Hematopoietic multipotent progenitor cell treated with erythropoietin and hydrocortisone succinate and interleukin-3 and kit ligand, for 6 days (in vitro differentiated cells): ENCODE measurements at regions not wholly inside any gene's neighbourhood (a gene's known extent, or its start where the extent isn't known, plus 50 kb on each side); places are given as distances from the start of the nearest gene placed in this dataset.
"Not testable (repeated sequence)": the region's sequence is repeated elsewhere in the genome, so short reads cannot be mapped to it uniquely, and the experiment has no call there.

Experiments
- DNase-seq: peaks from one replicate; pipeline ENCODE4 v3.0.0-alpha.2; 2015

GRCh38 chr10:18735711-18736110 lies 76.5 kb downstream of the ARL5B start:
- DNase-seq, result peak; percentile 86

- DNase-seq, result no peak
Observed at GRCh38 chr10:18737236-18737635, 78.0 kb downstream of the ARL5B start.

- no peak for DNase-seq
Observed at GRCh38 chr10:18737841-18738240, 78.6 kb downstream of the ARL5B start.

- no peak for DNase-seq
Observed at GRCh38 chr10:18738835-18739234, 79.6 kb downstream of the ARL5B start.

GRCh38 chr10:18743926-18744325 lies 84.7 kb downstream of the ARL5B start:
- no peak for DNase-seq

- DNase-seq, result no peak
Observed at GRCh38 chr10:18753312-18753895, 94.2 kb downstream of the ARL5B start.

GRCh38 chr10:18759575-18759974 lies 100.3 kb downstream of the ARL5B start:
- no peak for DNase-seq

- DNase-seq, result no peak
Observed at GRCh38 chr10:18760836-18761235, 101.6 kb downstream of the ARL5B start.

- no peak for DNase-seq
Observed at GRCh38 chr10:18767981-18768380, 108.8 kb downstream of the ARL5B start.

- DNase-seq, result no peak
Observed at GRCh38 chr10:18773180-18773579, 113.9 kb downstream of the ARL5B start.

- DNase-seq, result no peak
Observed at GRCh38 chr10:18777258-18777657, 118.0 kb downstream of the ARL5B start.

- no peak for DNase-seq
Observed at GRCh38 chr10:18786478-18786877, 127.2 kb downstream of the ARL5B start.

- DNase-seq, result peak; percentile 3
Observed at GRCh38 chr10:18793951-18794350, 134.7 kb downstream of the ARL5B start.

GRCh38 chr10:18795549-18795948 lies 136.3 kb downstream of the ARL5B start:
- no peak for DNase-seq

- DNase-seq, result no peak
Observed at GRCh38 chr10:18797286-18797685, 138.1 kb downstream of the ARL5B start.

- peak; percentile 44 for DNase-seq
Observed at GRCh38 chr10:18822156-18822555, 162.9 kb downstream of the ARL5B start.

- DNase-seq, result no peak
Observed at GRCh38 chr10:18829259-18829658, 170.0 kb downstream of the ARL5B start.

- no peak for DNase-seq
Observed at GRCh38 chr10:18830277-18830676, 171.0 kb downstream of the ARL5B start.

- not testable (repeated sequence) for DNase-seq
Observed at GRCh38 chr10:18856623-18857022, 192.0 kb upstream of the MALRD1 start.

- DNase-seq, result no peak
Observed at GRCh38 chr10:18859659-18860058, 188.9 kb upstream of the MALRD1 start.

GRCh38 chr10:18860186-18860585 lies 188.4 kb upstream of the MALRD1 start:
- DNase-seq, result no peak

- DNase-seq, result no peak
Observed at GRCh38 chr10:18860631-18861240, 187.9 kb upstream of the MALRD1 start.

- no peak for DNase-seq
Observed at GRCh38 chr10:18861382-18861781, 187.2 kb upstream of the MALRD1 start.

GRCh38 chr10:18866852-18867251 lies 181.7 kb upstream of the MALRD1 start:
- no peak for DNase-seq

- DNase-seq, result no peak
Observed at GRCh38 chr10:18868919-18869318, 179.7 kb upstream of the MALRD1 start.
